Fibroblast of skin of back (primary cell): ENCODE measurements at regions not wholly inside any gene's neighbourhood (a gene's known extent, or its start where the extent isn't known, plus 50 kb on each side); places are given as distances from the start of the nearest gene placed in this dataset.
A peak's percentile ranks its signal among the peaks of the same experiment; 100 is the strongest.
"Not testable (repeated sequence)": the region's sequence is repeated elsewhere in the genome, so short reads cannot be mapped to it uniquely, and the experiment has no call there.

ENCODE experiments used
- DNase-seq: peaks from one replicate; pipeline ENCODE4 v3.0.0-alpha.2; 2013

DNA sequence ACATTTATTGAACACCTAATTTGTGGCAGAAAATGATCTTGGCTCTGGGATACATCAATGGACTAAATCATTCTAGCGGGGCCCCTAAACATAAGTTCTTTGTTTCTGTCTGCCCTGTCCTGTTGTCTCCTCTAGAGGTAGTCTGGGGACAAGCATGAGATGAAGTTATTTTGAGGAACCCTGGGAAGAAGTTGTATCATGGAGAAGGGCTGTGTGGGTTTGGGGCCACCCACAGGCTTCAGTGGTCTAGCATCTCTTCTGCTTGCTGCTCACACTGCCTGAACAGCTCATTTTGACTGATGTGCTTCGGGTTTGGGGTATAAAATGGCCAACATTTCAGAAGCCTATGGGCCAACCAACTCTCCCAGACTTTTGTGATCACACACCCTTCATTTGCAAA is 50.3 kb upstream of the OSBPL11 start:
- DNase-seq, result no peak

DNA sequence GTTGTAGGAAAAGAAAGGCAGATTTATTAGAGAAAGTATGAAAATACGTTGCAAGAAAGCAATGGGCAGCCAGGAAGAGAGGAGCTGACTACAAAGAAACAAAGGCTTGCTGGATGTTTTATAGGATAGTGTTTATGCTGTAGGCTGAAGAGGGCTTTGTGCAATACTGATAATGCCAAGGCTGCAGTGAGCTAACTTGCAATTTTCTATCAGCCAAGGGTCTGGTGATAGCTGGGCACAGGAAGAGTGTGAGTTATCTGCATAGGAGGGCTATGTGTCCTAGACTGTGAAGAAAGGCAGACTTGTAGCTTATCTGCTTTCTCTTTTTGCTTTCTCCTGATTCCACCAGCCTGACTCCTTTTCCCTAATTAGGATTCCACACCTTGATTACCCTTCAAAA is 51.3 kb upstream of the OSBPL11 start:
- no peak for DNase-seq

DNA sequence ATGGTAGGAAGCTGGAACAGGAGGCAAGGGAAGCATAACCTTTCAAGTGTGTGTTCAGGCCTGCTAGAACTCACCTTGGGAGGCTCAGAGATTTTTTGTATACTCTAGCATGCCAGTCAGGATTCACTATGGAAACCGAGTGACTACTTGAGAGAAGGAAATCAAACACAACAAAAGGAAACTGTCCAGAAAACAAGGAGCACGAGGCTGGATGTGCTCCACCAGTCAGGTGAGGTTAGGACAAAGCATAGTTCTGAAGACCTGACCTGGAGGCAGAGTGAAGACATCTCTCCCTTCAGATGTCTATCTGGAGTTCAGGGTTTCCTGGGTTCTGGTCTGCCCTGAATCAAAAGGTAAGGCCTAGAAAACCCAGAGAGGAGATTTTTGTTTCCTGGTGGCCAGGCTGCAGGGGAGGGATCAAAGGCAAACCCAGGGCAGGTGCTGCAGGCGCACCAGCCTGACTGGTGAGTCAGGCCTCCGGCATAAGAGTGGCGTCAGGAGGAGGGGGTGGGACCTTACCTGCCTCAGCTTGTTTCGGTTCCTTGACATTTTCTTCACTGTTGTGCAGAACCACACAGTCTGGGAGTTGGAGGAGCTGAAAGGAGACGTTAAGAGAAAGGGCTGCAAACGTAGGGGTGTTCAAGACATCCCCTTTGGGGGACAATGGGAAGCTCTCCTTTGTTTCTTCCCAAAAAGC is 52.2 kb upstream of the OSBPL11 start:
- no peak for DNase-seq

DNA sequence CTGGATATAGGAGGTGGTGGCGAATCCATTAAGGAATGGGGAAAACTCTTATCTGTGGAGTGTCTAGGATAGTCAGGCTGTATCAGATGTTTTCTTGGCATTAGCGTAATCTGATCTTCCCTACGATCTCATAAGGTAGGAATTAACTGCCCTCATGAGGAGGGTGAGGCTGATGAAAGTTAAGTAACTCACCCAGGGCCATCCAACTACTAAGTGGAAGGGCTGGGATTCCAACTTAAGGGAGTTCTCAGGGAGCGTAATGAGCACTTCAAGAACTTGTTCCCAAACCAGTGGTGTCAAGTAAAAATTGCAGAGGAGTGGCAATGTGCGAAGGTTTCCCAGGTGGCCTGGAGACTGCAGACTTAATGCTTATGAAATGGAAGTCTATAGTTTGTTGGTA is 55.9 kb upstream of the OSBPL11 start:
- DNase-seq, result peak; percentile 47

DNA sequence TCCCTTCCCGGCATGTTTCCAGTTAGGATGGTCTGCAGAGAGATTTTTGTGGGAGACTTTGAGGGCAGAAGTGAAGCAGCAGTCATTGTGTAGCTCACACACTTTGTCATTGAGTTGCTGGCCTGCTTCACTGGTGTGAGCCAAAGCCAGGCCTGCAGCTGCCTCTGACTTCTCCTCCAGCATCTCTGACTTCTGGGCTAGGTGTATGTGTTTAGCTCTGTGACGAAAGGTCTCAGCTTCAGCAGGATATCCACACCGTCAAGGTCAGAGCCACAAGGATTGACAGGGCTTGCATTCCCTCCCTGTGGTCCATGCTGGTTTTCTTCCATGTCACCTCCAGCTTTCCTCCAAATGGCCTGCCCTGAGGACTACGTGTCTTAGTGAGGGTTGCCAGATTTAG is 57.1 kb upstream of the OSBPL11 start:
- no peak for DNase-seq

DNA sequence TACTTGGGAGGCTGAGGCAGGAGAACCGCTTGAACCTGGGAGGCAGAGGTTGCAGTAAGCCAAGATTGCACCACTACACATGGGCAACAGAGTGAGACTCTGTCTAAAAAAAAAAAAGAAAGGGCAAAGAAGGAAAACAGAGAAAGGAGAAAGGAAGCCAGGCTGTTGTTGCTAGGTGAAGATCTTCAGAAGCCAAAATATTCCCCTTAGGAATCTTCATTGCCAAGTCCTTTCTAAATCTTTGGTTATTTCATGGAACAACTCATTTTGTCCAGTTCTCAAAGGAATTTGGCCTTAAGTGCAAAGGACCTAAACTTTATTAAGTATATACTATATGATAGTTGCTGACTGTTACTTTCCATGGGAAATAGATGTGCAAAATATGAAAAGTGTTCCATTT is 59.2 kb upstream of the OSBPL11 start:
- DNase-seq, result no peak

DNA sequence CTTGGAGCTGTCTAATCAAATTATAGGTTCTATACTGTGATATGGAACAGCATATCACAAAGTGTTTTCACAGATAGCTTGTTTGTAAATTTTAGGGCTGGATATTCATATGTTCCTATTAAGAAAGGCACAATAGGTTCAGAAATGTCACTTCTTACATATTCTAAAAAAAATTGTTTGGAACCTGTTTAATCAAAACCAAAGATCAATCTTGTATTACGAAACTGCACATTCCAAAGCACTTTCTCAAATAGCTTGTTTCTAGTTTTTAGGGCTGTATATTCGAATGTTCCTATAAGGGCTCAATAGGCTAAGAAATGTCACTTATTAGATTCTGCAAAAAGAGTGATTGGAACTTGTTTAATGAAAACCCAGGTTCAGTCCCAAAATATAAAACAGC is 67.4 kb upstream of the OSBPL11 start:
- DNase-seq, result no peak

DNA sequence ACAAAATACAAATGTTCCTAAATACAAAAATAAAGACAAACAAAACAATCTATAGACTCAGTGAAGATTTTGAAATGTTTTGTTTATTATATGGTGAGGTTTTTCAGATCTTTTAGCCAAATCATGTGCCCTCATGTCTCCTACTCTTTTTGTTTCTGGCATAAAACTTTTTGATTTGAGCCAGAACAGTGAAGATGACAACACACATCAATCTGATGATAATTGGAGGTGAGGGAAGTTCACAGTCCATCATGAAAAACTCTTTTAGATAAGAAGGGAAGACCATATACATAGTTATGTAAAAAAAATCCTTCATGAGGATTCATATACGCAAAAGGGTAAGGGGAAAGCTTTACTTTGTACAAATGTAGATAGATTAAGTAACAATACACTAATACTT is 75.1 kb upstream of the OSBPL11 start:
- no peak for DNase-seq

DNA sequence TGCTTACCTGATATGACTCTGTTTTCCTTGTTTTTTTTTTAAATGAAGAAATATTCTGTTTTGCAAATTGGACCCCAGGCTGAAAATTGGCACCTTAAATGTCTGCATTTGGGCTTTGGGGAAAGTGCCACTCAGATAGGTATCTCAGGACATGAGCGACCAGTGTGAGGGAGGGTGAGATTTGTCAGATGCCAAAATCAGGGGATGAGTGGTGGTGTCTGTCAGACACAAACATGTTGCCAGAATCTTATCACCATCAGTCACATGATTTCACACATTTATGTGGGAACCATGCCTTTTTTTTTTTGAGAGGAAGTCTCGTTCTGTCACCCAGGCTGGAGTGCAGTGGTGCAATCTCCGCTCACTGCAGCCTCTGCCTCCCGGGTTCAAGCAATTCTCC is 75.6 kb upstream of the OSBPL11 start:
- DNase-seq, result no peak

DNA sequence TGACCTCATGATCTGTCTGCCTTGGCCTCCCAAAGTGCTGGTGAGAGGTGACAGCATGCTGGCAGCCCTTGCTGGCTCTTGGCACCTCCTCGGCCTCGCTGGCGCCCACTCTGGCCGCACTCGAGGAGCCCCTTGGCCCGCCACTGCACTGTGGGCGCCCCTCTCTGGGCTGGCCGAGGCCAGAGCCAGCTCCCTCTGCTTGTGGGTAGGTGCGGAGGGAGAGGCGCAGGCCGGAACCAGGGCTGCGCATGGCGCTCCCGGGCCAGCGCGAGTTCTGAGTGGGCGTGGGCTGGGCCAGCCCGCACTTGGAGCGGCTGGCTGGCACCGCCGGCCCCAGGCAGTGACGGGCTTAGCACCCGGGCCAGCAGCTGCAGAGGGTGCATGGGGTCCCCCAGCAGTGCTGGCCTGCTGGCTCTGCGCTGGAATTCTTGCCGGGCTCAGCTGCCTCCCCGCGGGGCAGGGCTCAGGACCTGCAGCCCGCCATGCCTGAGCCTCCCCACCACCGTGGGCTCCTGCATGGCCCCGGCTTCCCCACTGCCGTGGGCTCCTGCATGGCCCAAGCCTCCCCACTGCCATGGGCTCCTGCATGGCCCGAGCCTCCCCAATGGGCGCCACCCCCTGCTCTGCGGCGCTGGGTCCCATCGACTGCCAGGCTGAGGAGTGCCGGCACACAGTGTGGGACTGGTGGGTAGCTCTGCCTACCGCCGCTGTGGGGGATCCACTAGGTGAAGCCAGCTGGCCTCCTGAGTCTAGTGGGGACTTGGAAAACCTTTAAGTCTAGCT is 76.4 kb upstream of the OSBPL11 start:
- DNase-seq, result no peak

DNA sequence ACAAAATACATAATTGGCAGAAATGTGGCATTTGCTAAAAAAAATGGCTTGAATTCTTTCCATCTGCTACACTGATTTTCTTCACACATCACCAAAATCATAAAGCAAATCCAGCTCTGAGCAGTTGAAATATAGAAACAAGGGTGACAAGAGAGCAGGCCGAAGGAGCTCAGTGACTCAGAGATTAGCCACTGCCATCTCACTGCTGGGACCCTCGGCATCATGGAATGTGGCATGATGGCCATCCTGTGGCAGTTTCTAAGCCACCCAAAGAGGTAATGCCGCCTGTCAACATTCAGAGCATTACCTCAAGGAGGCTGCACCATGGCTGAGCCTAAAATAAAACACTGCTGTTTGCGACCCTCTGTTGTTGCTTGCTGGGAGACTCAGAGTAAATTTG is 80.5 kb upstream of the OSBPL11 start:
- peak; percentile 10 for DNase-seq

DNA sequence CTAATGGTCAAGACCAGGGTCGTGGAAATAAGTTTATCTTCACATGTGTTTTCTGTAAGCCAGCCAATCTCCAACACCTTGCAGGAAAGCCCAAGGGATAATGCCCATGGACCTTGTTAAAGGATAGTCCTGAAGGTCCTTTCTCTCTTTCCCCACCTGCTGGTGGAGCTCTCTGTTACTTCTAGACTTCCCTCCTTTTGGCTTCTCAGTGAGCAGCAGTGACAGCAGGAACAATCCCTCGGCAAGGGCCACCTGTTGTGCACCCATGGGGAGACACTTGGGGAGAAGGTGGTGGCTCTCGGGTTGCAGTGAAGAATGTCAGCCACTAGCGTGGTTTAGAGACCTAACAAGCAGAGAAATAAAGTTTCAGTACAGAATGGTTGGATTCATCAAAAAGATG is 84.0 kb upstream of the OSBPL11 start:
- no peak for DNase-seq

DNA sequence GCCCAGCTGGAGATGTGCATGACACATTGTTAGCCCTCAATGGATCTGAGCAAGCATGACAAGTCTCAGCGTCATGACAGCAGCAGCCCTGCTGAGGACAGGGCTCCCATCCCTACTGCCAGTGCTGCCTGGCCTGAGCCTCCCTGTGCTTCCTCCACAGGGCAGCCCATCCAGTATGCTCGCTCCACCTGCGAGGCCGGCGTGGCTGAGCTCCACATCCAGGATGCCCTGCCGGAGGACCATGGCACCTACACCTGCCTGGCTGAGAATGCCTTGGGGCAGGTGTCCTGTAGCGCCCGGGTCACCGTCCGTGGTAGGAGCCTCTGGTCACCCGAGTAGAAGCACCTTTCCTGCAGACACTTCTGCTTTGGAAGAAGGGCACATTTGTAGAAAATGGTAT is 85.8 kb upstream of the OSBPL11 start:
- no peak for DNase-seq

DNA sequence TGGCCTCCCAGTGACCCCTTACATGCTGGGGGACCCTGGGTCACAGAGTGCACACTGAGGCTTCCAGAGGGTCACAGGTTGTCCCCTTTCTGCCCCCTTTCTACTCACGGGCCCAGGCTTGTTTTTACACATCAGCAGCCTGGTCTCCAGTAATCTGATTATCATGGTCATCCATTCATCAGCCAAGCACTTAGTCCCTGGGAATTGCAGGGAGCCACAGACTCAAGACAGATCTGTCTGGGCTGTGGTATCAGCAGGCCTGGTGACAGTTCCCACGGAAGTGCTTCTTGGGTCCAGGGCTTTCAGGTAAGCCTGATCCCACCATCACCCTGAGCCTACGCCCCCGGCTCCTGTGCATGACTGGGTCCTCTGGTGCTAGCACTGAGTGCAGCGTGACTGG is 86.6 kb upstream of the OSBPL11 start:
- not testable (repeated sequence) for DNase-seq

DNA sequence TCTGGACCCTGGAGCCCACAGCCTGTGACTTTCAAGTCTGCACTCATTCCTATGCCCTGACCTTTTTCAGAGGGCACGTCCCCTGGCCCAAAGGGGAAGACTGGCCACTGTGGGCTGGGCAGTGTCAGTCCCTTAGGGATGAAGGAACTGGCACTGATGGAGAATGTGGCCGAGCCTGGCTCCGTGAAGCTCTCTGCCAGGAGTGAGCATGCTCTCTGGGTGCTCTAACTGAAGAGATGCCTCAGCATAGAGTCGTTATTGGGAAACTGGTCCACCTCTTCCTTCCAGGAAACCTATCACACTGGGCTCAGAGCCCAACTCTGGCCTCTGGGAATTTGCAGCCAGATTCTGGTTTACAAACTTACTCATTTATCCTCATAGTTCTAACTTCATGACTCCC is 87.3 kb upstream of the OSBPL11 start:
- DNase-seq, result peak; percentile 19

DNA sequence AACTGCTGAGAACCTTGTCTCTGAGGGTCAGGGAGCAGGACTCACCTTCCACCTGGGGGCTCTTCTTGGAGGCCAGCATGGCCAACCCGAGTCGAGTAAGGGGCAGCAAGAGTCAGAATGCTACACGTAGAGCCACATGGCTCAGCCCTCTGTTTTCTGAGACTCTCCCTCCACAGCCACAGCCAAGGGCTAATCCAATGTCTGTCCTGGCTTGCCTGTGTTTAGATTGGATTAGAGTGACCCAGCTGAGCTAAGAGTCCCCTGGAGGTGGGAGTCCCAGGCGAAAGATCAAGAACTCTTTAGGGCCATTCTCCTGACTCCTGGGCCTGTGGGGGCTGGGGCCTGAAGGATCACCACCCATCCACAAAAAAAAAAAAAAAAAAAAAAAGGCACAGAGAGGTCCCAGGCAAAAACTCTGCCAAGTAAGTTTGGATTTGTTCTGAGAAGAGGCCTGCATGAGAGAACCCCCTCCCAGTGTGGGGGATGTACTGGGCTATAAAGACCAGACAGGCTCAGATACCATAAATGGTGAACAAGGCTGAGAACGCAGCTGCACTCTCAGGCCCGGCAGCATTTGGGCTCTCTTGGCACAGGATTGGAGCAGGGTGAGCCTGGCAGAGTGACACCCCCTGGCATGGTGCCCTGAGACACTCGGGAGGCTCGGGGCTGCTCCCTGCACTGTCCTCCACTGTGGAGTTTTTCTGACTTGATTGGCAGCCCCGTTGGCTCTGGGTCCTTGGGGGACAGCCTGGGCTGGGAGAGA is 88.0 kb upstream of the OSBPL11 start:
- DNase-seq, result peak; percentile 11

DNA sequence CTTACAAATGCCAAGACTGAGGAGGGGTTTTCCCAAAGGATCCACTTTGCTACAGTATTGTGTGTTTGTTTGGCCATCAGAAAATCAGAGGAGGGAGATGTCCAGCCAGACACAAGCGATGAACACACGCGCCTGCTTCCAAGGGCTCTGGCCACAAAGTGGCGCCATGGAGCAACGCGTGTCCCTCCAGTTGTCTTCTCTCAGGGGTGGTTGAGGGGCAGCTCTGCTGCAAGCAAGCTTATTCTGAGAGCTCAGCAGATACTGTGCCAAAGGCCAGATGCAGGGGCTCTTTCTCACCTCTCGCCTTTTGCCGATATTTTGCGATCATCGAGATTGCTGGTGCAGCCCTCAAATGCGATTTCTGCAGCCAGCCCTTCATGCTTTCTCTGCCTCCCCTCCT is 88.9 kb upstream of the OSBPL11 start:
- DNase-seq, result peak; percentile 24

DNA sequence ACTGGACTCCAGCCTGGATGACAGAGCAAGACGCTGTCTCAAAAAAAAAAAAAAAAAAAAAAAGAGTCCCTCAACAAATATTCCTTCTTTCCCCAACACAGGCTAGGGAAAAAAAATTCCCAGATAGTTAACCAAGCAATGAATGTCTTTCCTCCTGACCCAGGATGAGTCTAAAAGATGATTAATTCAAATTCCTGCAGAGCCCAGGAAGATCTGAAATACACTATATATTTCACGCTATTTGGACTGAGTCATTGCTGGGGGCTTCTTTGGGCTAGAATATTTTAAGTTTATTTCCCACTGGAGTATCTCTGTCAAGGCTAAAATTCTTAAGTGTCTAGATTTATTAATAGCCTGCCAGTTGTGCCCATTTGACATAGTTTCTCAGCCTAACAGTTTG is 90.4 kb upstream of the OSBPL11 start:
- DNase-seq, result peak; percentile 91

DNA sequence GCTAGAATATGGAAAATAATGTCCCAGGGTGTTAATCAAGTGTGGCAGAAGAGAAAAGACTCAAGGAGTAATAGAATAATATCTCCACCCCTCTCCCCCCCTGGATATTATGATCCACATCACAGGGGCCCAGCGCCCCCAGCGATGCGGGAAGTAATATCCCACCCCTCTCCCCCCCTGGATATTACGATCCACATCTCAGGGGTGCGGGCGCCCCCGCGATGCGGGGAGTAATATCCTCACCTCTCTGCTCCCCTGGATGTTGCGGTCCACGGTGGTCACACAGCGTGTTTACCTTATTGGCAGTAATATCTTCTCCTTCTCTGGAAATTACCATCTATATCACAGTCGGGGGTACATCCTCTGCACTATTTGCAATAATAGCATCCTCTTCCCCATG is 97.1 kb upstream of the OSBPL11 start:
- DNase-seq, result no peak

DNA sequence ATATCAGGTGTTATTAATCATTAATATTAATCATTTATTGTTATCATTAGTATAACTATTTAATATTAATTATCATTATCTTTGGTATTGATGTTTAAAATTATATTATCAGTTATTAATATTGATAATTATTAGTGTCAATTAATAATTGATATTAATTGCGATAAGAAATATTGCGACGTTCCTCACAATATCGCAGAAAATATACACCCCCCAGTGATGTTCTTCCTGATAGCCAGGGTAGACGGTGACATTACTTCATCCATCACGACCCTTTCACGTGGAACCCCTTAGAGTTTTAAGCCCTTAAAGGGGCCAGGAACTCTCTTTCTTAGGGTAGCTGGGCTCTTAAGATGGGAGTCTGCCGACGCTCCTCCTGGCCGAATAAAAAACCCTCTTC is 98.6 kb upstream of the OSBPL11 start:
- no peak for DNase-seq

DNA sequence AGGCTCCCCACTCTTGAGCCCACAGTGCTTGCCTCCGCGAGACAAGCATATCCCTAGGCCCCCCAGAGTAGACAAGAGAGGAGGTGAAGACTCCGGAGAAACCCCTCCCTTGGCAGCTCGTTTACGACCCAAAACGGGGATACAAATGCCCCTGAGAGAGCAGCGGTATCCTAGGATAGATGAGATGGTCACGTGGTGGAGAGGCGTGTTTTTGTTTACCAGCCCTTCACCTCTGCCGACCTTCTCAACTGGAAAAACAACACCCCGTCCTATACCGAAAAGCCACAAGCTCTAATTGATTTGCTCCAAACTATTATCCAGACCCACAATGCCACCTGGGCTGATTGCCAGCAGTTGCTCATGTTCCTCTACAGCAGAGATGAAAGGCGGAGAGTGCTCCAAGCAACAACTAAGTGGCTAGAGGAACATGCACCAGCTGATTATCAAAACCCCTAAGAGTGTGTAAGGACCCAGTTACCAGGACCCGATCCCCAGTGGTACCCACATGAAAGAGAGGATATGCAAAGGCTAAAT is 99.5 kb upstream of the OSBPL11 start:
- DNase-seq, result no peak

DNA sequence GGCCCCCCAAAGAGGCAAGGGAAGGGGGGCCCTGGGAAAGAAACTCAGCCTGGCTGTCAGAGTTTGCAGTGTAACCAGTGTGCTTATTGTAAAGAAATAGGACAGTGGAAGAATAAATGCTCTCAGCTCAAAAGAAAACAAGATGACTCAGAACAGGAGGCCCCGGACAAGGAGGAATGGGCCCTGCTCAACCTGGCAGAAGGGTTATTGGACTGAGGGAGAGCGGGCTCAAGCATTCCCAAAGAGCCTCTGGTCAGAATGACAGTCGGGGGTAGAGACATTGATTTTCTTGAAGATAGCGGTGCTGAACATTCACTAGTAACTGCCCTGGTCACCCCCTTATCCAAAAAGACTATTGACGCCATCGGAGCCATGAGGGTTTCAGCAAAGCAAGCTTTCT is 100.4 kb upstream of the OSBPL11 start:
- peak; percentile 3 for DNase-seq

DNA sequence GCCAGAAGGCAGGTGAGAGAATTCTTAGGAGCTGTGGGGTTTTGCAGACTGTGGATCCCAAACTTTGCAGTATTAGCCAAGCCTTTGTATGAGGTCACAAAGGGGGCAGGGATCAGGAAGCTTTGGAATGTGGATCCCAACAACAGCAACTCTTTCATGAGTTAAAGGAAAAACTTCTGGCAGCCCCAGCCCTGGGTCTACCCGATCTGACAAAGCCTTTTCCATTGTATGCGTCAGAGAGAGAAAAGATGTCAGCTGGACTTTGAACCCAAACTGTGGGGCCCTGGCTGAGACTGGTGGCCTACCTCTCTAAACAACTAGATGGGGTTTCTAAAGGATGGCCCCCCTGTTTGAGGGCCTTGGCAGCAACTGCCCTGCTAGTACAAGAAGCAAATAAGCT is 101.8 kb upstream of the OSBPL11 start:
- DNase-seq, result not testable (repeated sequence)
